GM19467 (cell line): ENCODE measurements at regions not wholly inside any gene's neighbourhood (a gene's known extent, or its start where the extent isn't known, plus 50 kb on each side); places are given as distances from the start of the nearest gene placed in this dataset.

Experiments used
- ATAC-seq: cut with Tn5 transposase; IDR thresholded peaks from one replicate; pipeline ENCODE4 v1.9.1; 2021; ENCODE audit warnings: mild to moderate bottlenecking, moderate library complexity; ENCODE audit not compliant: unreplicated experiment

- no peak for ATAC-seq
These were observed 50.8 kb upstream of the KLHL13 start for GRCh38 chrX:118167361-118167760.

GRCh38 chrX:118171356-118171755 is 54.7 kb upstream of the KLHL13 start:
- no peak for ATAC-seq

GRCh38 chrX:118174516-118175098 is 58.0 kb upstream of the KLHL13 start:
- no peak for ATAC-seq

GRCh38 chrX:118177708-118178107 is 61.1 kb upstream of the KLHL13 start:
- no peak for ATAC-seq

GRCh38 chrX:118178450-118178849 is 61.8 kb upstream of the KLHL13 start:
- ATAC-seq, result no peak

GRCh38 chrX:118179161-118179560 is 62.6 kb upstream of the KLHL13 start:
- no peak for ATAC-seq

- no peak for ATAC-seq
These were observed 63.1 kb upstream of the KLHL13 start for GRCh38 chrX:118179718-118180117.

GRCh38 chrX:118181030-118181429 is 64.4 kb upstream of the KLHL13 start:
- no peak for ATAC-seq

- ATAC-seq, result no peak
These were observed 65.4 kb upstream of the KLHL13 start for GRCh38 chrX:118182025-118182424.

GRCh38 chrX:118182681-118183080 is 66.1 kb upstream of the KLHL13 start:
- no peak for ATAC-seq

GRCh38 chrX:118183606-118184005 is 67.0 kb upstream of the KLHL13 start:
- no peak for ATAC-seq

- ATAC-seq, result no peak
These were observed 70.5 kb upstream of the KLHL13 start for GRCh38 chrX:118187100-118187499.

GRCh38 chrX:118189000-118189399 is 72.4 kb upstream of the KLHL13 start:
- ATAC-seq, result no peak

GRCh38 chrX:118189628-118190027 is 73.0 kb upstream of the KLHL13 start:
- ATAC-seq, result no peak

GRCh38 chrX:118197730-118198129 is 81.1 kb upstream of the KLHL13 start:
- ATAC-seq, result no peak

- no peak for ATAC-seq
These were observed 82.0 kb upstream of the KLHL13 start for GRCh38 chrX:118198577-118198976.

GRCh38 chrX:118199997-118200396 is 83.4 kb upstream of the KLHL13 start:
- ATAC-seq, result no peak

GRCh38 chrX:118205421-118206395 is 89.1 kb upstream of the KLHL13 start:
- ATAC-seq, result no peak

GRCh38 chrX:118207831-118208453 is 91.3 kb upstream of the KLHL13 start:
- ATAC-seq, result no peak

GRCh38 chrX:118208481-118208880 is 91.9 kb upstream of the KLHL13 start:
- ATAC-seq, result no peak

- peak; percentile 37 for ATAC-seq
These were observed 95.5 kb upstream of the KLHL13 start for GRCh38 chrX:118211891-118212816.
